GM20000 (cell line): ENCODE measurements at regions not wholly inside any gene's neighbourhood (a gene's known extent, or its start where the extent isn't known, plus 50 kb on each side); places are given as distances from the start of the nearest gene placed in this dataset.

Experiments
- DNase-seq: peaks from one replicate; pipeline ENCODE4 v3.0.0; 2012; ENCODE audit warnings: low spot score
- TF ChIP-seq, protein P1 (sequence below): IDR thresholded peaks from 2 replicates; pipeline ENCODE4 v1.5.1; 2012; ENCODE audit warnings: mild to moderate bottlenecking, control low read depth; ENCODE audit errors: extremely low read depth, missing control alignments

DNA sequence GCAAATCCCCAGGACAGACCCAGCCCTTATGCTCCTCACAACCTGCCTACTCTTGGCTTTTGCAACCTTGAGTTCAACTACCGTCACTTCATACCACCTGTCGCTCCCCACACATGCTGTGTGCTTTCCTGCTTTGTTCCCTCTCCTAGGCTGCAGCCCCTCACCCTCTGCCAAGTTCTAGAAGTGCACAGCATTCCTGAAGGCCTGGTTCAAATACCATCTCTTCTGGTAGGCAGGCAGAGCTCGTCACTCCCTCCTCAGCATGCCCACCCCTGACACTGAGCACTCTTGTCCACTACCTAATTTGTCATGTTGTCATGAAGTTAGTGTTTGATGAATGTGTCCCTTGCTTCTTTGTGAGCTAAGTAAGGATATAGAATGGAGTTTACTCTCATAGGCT is 129.6 kb downstream of the SEMA6D start:
- TF ChIP-seq, protein P1, sequence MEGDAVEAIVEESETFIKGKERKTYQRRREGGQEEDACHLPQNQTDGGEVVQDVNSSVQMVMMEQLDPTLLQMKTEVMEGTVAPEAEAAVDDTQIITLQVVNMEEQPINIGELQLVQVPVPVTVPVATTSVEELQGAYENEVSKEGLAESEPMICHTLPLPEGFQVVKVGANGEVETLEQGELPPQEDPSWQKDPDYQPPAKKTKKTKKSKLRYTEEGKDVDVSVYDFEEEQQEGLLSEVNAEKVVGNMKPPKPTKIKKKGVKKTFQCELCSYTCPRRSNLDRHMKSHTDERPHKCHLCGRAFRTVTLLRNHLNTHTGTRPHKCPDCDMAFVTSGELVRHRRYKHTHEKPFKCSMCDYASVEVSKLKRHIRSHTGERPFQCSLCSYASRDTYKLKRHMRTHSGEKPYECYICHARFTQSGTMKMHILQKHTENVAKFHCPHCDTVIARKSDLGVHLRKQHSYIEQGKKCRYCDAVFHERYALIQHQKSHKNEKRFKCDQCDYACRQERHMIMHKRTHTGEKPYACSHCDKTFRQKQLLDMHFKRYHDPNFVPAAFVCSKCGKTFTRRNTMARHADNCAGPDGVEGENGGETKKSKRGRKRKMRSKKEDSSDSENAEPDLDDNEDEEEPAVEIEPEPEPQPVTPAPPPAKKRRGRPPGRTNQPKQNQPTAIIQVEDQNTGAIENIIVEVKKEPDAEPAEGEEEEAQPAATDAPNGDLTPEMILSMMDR = no peak

DNA sequence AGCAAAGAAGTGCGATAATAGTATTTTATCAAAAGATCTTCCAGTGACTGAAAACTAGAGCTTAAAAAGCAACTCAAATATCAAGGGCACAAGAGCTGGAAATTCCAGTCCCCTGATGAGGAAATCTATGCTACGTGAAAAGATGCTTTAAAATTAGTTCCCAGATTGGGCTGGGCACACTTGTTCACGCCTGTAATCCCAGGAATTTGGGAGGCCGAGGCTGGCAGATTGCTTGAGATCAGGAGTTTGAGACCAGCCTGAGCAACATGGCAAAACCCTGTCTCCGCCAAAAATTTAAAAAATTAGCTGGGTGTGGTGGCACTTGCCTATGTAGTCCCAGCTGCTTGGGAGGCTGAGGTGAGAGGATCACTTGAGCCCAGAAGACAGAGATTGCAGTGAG is 138.8 kb downstream of the SEMA6D start:
- TF ChIP-seq, protein P1 = no peak
- no peak for DNase-seq

More for the DNA sequence above, 129.6 kb downstream of the SEMA6D start:
- DNase-seq = no peak

DNA sequence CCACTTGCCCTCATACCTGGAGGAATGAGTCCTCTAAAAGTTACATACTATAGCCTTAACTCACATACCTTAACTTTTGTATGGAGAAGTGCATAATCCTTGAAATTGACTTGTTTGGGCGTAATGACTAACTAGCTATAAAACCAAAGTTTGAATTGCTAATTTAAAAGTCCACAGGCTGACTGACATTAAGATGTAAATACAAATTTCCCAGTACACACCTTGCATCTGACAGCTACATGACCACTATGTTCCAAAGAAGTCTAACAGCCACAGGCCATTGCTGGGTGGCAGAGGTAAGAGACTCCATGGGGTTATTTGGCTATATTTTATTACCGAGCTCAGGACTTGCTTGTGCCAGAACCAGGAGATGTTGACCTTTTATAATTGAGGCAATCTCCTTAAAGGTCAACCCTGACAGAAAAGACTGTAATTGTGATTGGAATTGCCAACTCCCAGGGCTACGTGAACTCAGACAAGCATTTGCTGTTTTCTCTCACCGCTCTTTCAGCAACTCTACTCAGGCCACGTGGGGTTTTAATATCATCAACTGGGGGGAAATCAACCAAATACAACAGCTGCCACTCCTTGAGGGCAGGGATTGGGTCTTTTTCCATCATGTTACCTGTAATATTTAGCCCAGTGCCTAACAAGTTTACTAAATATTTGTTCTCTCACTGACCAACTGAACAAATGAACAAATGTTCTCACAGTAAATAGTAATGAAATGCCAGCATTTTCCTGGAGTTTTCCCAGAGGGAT is 139.9 kb downstream of the SEMA6D start:
- no peak for DNase-seq
- TF ChIP-seq, protein P1 = no peak

DNA sequence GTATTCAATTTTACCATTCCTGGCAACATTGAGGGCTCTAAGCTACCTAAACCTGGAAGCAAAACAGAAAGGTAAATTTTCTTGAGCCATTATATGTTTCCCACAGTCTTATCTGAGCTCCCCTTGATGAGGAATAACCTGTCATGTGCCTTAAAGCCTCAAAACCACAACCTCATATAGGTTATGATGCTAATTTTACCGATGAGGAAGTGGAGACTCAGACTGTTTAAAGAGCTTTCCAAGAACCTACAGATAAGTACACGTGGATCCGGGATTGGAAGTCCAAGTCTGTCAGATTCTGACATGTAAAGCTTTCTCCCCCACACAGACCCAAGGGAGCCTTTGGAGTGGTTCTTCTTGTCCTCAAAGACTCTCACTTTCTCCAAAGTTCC is 140.5 kb downstream of the SEMA6D start:
- TF ChIP-seq, protein P1 = no peak
- DNase-seq = peak; percentile 10

DNA sequence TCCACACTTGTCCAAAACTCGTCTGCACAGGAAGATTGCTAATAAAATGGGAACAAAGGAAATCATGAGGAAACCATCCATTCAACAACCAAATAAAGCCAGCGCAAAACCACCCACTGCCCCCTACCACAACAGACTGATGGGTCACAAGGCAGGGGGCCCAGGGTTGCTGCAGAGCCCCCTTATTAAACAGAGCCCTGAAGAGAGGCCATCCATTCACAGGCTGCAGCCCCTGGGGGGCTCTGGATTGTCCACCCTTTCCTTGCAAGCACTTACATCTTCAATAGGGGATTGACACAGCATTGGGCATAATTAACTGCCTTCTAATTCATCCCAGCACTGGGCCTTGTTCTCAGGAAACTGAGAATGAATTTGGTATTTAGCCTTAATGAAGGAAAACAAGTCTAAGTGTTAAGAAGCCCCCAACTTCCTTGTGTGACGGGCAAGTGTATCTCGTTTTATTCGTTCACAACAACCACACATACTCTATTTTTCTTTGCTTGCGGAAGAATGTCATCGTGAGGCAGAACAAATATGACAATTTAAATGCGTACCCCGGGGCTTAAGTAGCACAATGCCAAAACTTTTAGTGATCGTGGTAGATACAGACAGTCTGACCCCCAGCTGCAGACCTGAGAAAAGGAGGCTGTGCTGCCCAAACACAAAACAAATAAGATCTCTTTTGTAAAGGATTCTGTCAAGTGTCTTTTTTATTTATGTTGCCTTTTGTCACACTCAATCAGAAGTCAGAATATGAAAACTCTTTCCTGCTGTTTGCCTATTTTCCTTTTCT is 144.0 kb downstream of the SEMA6D start:
- TF ChIP-seq, protein P1 = no peak
- DNase-seq = no peak

DNA sequence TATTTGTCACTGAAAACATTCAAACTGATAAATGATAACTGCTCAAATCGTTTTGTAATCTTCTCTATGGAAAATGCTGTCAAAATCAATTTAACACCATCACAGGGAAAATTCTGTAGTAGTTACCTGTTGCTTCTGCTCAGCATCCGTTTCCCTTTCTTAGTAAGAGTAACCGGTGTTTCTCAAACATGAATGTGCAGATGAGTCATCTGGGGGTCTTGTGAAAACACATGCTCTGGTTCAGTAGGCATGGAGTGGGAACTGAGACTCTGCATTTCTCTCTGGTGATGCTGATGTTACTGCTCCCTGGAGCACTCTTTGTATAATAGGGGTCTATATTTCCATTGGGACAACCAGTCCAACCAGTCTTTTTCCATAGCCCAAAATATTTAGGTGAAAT is 145.1 kb downstream of the SEMA6D start:
- TF ChIP-seq, protein P1 = no peak
- DNase-seq = peak; percentile 13

DNA sequence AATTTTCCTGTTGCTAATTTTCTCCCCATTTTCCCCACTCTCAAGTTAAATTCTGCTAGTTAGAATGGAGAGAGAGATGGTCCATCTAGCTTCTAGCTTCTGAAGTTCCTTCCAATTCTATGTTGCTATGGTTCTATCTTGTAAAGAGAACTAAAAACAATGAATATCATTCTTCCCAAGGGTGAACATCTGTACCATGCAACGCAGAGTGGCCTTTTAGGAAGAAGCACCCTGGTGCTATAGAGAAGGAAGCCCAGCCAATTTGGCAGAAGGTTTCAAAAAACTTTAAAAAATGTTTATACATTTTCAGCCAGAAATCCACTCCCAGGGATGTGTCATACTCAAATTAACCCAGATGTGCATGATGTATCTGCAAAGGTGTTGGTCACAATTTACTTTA is 149.1 kb downstream of the SEMA6D start:
- TF ChIP-seq, protein P1 = no peak
- no peak for DNase-seq
